ENCODE measurements at regions not wholly inside any gene's neighbourhood (a gene's known extent, or its start where the extent isn't known, plus 50 kb on each side); places are given as distances from the start of the nearest gene placed in this dataset.
"Not testable (repeated sequence)": the region's sequence is repeated elsewhere in the genome, so short reads cannot be mapped to it uniquely, and the experiment has no call there.

DNA sequence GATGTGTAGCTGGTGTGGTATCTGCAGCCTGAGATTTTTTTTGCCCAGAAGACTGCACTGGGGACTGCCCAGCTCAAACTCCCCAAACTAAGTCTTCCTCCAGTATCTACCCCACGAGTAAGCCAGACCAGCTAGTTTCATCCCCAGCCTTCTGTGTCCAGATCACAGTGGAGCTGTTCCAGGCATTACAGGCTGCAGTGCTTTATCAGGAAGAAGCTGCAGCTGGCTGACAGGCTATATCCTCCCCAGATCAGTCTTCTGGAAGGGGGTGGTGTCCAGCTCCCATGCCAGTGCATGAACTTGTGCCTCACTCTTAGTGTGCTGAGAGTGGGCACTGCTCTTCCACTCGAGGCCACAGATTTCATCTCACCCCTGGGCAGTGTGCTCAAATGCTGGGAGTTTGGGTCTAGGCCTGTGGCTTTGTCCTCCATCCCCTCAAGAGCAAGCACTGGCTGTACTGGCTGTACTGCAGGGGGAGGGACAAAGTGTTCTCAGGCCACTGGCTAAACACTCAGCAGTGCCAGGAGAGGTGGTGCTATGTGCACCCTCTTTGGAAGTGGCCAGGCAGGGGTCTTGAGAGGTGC, 679.1 kb upstream of the COBL start:
- no peak for DNase-seq

DNA sequence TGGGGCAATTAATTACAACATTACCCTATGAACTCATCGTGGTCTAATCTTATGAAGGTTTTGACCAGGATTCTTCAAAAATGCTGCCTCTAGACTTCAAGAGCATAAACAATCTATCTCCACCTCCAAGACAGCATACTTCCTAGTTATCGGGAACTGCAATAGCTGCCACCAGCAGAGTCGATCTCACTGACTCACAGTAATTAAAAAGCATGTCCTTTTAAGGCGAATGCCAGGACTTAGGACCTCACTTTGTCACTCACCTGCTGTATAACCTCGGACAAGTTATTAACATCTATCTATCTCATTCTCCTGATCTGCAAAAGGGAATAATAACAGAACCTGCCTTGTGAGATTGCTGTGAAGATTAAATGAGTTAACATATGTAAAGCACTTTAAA, 666.0 kb upstream of the COBL start:
- no peak for DNase-seq

DNA sequence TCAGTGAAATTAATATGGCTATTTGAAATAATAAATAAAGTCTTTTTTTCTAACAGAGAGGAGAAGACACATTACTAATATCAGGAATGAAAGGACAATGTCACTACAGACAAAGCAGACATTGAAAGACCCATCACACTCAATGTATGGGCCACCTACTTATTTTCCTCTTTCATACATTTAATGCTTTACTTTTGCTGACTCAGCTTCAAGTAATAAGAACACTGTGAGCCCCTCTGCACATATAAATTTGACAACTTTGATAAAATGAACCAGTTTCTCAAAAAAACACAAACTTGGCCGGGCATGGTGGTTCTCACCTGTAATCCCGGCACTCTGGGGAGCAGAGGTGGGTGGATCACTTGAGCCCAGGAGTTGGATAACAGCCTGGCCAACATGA, 664.2 kb upstream of the COBL start:
- DNase-seq = no peak

DNA sequence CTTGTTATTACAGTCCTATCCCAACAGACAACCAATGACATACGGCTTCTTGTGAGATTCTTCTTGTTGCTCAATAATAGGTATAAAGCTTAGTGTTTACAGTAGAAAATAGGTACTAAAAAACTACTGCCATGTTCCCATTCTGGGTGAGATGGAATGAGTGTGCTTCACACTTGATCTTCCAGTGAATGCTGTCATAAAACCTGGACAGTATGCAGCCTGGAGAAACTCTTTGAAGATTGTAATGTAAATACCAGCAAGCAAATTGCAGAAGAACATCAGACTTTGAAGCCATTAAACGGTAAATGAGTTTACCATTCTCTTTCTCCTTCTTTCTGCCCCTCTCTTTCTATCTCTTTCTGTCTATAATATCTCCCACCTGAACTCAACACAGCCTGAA, 663.7 kb upstream of the COBL start:
- DNase-seq = no peak

GRCh38 chr7:51977913-51978312, 661.3 kb upstream of the COBL start:
- no peak for DNase-seq

DNA sequence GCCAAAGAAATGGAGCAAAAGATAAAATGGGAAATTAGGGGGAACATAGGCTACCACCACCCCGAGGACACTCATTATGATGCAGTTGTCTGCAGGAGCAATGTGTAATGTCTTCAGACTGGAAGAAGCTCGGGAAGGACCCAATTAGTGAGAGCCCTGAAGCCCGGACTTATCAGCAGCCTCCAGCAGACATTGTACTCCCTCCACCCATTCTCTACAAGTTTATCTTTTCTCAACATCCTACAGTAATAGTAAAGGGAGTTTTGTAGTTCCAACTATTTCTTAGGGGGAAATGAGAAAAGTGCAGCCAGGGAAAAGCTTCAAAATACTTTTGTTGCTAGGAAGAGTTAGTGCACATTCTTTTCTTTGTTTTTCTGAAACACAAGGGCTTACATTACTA, 657.3 kb upstream of the COBL start:
- DNase-seq = no peak

- DNase-seq = no peak
Observed at GRCh38 chr7:51973071-51973470, 656.5 kb upstream of the COBL start.

- DNase-seq = no peak
Observed at GRCh38 chr7:51970961-51971665, 654.5 kb upstream of the COBL start.

- DNase-seq = no peak
Observed at GRCh38 chr7:51968461-51968860, 651.9 kb upstream of the COBL start.

GRCh38 chr7:51965454-51965853, 648.8 kb upstream of the COBL start:
- DNase-seq = no peak

DNA sequence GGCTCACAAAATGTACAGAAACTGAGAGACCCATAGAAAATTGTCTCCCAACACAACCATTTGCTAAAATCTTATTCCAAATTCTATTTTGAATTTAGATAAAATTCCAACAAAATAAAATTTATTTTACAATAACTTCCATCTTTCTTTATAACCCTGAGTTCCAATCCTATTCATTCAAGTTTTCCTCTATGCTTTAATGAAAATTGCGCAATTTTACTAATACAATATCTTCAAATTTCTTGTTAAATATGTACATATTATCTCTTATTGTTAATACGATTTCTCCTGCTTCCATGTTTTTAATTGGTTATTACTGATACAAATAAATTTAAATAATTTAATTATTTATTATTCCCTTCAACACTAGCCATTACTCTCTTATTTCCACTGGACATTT, 645.2 kb upstream of the COBL start:
- DNase-seq = no peak

DNA sequence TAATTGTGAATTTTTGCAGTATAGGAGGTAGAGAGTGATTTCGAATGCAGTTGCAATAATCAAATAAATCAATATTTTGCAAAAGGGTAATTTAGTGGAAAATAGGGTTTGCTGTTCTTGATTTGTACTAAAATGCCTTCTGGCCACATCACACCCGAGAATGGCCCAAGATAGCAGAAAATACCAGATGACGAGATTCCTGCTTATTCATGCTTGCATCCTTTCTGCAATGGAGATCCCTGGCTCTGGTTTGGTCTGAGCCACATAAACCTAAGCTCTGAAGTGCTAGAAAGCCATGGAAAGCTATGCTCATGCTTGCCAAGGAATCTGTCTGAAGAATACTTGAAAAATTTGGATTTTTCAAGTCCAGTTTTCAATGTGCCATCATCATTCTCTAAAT, 634.2 kb upstream of the COBL start:
- no peak for DNase-seq

DNA sequence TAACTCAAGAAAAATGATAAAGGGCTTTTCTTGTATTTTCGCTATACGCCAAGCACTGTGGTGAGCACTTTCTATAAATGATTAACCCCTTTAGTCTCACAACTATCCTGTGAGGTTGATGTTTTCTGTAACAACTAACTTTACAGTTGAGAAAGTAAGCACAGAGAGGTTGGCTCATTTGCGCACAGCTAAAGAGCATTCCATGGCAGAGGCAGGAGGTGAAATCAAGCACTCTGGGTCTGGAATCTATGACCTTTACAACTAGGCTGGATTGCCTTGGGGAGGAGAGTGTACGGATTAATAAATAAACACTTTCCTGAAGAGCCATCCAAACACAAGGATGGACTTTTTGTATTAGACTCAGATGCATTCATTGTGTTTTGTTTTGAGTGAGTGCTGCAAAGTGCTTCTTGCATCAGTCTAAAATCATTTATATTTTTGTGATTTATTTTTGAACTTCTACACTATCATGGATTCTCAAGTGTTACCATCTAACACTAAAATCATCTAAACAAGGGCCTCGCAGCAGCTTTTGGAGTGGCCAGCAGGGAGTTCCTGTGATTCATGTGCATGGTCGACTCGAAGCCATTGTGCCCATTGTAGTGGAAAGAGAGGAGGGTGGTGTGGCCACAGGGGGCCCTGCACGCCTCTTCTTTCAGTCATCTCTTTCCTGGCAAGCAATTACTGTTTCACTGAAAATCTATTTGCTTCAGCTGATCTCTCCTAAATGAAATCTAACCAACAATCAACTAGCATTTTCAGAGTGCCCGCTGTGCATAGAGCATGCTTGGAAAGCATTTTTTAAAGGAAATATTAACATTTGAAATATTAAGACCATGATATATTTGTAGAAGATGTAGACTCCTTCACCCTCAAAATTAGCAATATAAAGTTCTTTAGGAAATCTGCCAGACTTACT, 633.4 kb upstream of the COBL start:
- DNase-seq = no peak

DNA sequence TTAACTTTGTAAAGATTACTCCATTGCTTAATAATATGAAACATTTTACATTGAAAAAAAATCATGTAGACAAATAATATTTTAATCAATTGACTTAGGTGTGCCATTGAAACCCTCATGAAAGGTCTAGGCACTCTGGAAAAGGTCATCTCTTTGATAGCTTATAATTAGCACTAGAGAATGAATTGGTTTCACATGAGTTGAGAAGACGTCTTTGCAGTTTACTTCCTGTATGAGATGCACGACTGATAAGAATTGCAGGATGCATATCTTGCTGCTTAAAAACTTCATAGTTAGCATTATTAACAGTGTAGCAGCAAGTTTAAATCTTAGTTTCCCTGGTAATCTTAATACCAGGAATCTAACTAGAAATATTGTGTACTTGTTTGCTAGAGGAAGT, 614.2 kb upstream of the COBL start:
- no peak for DNase-seq

GRCh38 chr7:51929818-51930217, 613.2 kb upstream of the COBL start:
- no peak for DNase-seq

GRCh38 chr7:51927738-51928137, 611.1 kb upstream of the COBL start:
- no peak for DNase-seq

DNA sequence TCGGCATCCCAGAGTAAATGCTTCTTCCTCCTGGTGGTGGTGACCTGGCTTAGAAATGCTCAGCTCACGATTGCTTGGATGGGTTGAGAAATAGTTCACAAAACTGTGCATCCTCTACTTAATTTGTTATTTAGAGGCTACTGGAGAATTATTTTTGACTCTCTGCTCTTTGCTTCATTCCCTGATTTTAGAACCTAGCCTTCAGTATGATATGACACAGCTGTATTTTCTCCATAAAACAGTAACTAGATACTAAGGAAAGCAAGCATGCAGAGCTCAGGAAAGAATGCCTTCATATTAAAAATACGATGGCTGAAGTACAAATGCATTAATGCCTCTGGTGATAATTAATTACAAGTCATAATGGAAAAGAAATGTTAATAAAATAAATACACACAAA, 602.0 kb upstream of the COBL start:
- no peak for DNase-seq

- DNase-seq = no peak
Observed at GRCh38 chr7:51901489-51901840, 584.9 kb upstream of the COBL start.

- DNase-seq = not testable (repeated sequence)
Observed at GRCh38 chr7:51900755-51901488, 584.3 kb upstream of the COBL start.

DNA sequence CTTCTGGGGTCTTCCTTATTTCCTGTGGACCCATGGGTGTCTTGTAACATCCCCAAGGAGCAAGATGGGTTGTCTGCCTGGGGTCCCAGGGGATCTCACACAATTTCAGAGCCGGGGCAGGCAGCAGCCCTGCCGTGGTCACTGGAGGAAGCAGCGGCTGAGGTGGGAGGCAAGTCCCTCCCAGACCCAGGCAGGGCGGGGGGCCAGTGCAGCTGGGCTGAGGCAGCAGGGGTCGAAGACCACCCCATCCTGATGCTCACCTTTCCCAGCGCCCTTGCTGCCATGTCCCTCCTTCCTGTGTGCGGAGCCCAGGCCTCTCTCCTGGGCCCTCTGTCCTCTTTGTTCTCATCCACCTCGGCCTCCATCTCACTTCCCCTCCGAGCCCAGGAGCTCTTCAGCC, 583.0 kb upstream of the COBL start:
- DNase-seq = no peak

DNA sequence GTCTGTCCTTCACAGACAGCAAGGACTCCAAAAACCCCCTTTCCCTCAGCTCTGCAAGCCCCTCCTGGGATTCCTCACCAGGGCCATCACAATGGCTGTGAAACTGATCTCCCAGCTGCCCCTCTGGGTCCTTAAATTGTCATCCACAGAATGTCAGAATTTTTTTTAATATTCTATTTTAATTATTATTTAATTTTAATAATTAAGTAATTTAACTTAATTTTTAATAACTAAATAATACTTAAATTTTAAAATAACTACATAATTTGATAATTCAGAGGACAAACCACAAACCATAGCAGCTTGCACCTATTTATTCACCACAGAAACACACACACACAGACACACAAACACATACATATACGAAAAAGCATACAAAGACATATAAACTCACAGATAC, 565.8 kb upstream of the COBL start:
- DNase-seq = no peak

DNA sequence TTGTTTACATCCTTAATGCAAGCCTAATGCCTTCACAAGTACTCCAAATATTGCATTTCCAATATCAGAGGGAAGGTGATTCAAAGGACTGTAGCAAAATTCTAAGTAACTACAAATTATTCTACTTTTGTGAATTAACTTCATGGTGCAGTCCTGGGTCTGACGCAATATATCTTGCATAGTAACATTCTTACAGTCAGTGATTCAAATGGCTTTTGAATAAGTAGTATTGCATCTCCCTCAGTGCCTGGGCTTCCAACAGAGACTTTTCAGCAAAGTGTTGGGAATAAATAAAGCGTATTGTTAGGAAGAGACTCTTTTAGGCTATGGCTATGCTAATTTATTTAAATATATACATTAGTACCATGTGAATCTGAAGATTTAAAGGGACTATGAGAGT, 564.7 kb upstream of the COBL start:
- DNase-seq = no peak

DNA sequence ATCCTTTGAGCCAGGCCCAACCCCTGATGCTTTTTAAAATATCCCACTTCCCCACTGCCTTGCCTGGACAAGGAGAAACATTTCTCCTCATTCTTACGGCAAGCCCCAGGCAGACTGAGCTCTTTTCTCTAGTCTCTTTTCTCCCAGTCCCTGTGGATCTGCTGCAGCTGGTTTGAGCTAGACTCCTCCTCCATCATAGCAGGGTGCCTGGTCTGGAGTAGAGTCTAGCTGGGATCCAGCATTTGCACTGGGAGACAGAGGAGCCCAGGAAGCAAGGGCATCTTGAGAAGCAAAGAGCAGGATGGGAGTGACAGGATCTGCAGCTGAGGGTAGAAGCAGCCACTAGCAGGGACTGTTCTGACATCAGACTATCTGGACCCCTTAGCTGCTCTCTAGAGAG, 562.3 kb upstream of the COBL start:
- no peak for DNase-seq

GRCh38 chr7:51869452-51869851, 552.8 kb upstream of the COBL start:
- no peak for DNase-seq
